Thyroid gland (tissue), 4 donors: ENCODE measurements at regions not wholly inside any gene's neighbourhood (a gene's known extent, or its start where the extent isn't known, plus 50 kb on each side); places are given as distances from the start of the nearest gene placed in this dataset.

Experiments
- CTCF ChIP-seq, 6 experiments: fragments of 200-600 bp in 3 of 6; fragments of 450-650 bp in 3 of 6; sonication (generic) in 3 of 6; IDR thresholded peaks; one replicate each; pipeline ENCODE4 v1.5.1; 2016 to 2019; ENCODE audit warnings: antibody characterized with exemption in 6 of 6, mild to moderate bottlenecking in 2 of 6, inconsistent platforms in 1 of 6, moderate library complexity in 1 of 6
- POLR2A ChIP-seq, 2 donors: fragments of 450-650 bp; IDR thresholded peaks; one replicate each; pipeline ENCODE4 v1.6.1; 2017; ENCODE audit warnings: antibody characterized with exemption in 2 of 2, mild to moderate bottlenecking in 2 of 2, moderate library complexity in 1 of 2

DNA sequence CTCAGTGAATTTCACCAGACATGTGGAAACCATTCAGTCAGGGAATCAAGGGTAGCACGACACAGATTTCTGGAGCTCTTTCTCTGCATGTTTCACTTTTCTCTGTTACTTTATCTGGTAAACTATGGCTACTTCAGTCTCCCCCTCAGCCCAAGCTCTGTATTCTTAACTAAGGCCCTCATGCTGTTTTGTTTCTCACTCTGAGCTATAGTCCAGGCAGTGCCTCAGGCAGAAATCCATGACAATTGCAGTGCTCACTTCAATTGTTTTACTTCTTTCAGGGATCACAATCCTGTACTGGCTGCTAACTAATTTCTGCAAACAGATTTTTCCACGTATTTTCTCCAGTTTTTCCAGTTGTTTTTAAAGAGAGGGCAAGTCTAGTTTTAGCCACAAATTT is 1599.9 kb upstream of the LRRTM3 start:
- TF ChIP-seq CTCF (IDR thresholded peaks at IDR 0.05) (no peak), POLR2A (IDR thresholded peaks at IDR 0.05) (no peak)
